ENCODE measurements at regions not wholly inside any gene's neighbourhood (a gene's known extent, or its start where the extent isn't known, plus 50 kb on each side); places are given as distances from the start of the nearest gene placed in this dataset.

DNA sequence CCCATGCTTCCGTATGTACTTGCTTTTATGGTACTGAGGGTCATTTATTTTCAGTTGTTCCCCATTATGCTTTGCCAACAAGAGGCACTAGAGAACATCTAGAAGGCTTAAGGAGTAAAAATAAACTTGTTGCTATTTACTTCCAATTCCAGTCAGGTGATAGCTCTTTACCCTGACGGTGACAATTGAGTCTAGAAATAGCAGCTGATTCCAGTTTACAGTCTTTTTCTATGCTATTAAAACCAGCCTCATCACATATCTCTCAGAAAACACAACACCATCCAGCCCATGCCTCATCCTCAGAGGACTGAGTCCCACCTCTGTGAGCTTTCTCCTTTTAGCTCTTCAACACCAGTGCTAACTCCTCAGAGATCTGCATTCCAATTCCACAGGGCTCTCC is 327.0 kb downstream of the GPD2 start:
- Histone ChIP-seq H3K4ac (ENCODE audit: low read depth, low read length) (no peak overlapping the region), H3K4me1 (ENCODE audit: control insufficient read depth, insufficient read depth, low read length) (no peaks in the 10 kb centered on the region), H2BK5ac (ENCODE audit: low read depth, low read length, poor library complexity, severe bottlenecking) (no peak overlapping the region), H3K56ac (ENCODE audit: extremely low read depth, insufficient read depth, low read length) (no peak overlapping the region), H2AFZ (replicated peaks; ENCODE audit: low read length, poor library complexity) (no peak overlapping the region), H3K4me2 (ENCODE audit: low read depth, low read length) (no peak overlapping the region), H4K20me1 (ENCODE audit: insufficient read depth, low read length) (no peaks in the 10 kb centered on the region), H2AK9ac (replicated peaks; ENCODE audit: low read depth, low read length, poor library complexity) (no peak overlapping the region), H3K79me1 (ENCODE audit: low read depth in 1 of 2, low read length in 2 of 2) (no peaks in the 10 kb centered on the region), H4K91ac (ENCODE audit: insufficient read depth, low read depth, low read length) (no peak overlapping the region), H3K27ac (ENCODE audit: insufficient read depth, low read length) (no peak overlapping the region), H3K9ac (ENCODE audit: low read depth, low read length) (no peak overlapping the region), H2BK120ac (ENCODE audit: low read depth, low read length) (no peak overlapping the region), H3K27me3 (ENCODE audit: control insufficient read depth, insufficient read depth, low read length) (no peaks in the 10 kb centered on the region), H4K8ac (ENCODE audit: low read depth in 2 of 2, low read length in 2 of 2) (no peak overlapping the region), H3K9me1 (ENCODE audit: insufficient read depth, low read length) (no peaks in the 10 kb centered on the region), H3K4me3 (ENCODE audit: insufficient read depth, low read depth, low read length) (no peak overlapping the region), H3K36me3 (ENCODE audit: control insufficient read depth, insufficient read depth, low read length) (no peaks in the 10 kb centered on the region), H2BK15ac (ENCODE audit: low read depth, low read length) (no peak overlapping the region), H3K23ac (ENCODE audit: low read depth, low read length) (no peak overlapping the region), H3K18ac (ENCODE audit: low read depth, low read length) (no peak overlapping the region), H4K5ac (ENCODE audit: low read depth, low read length) (no peak overlapping the region), H2BK20ac (ENCODE audit: low read depth, low read length) (no peak overlapping the region), H3K14ac (replicated peaks; ENCODE audit: low read depth, low read length) (no peak overlapping the region), H3K9me3 (ENCODE audit: control insufficient read depth, insufficient read depth, low read length) (no peaks in the 10 kb centered on the region), H2AK5ac (ENCODE audit: low read depth, low read length) (no peak overlapping the region)
- intact Hi-C loops (cut with micrococcal nuclease) (no loop called here), dilution Hi-C loops (cut with HindIII; ENCODE audit: low sequenced_read_pairs, unreplicated experiment) (no loop called here), in situ Hi-C loops (cut with MboI; ENCODE audit: low sequenced_read_pairs) (no loop called here)
- DNase-seq (no peak), ATAC-seq (ENCODE audit: low read depth) (no peak)
- no CpG with 5 or more reads among the region's 2 CpGs for WGBS, 2 experiments (ENCODE audit: extremely low coverage in 2 of 2, insufficient read length in 1 of 2)
- BruUV-seq (replicated peaks), result no TSS peak
- ChIA-PET CTCF (no interaction called here), POLR2A (ENCODE audit: unreplicated experiment) (no interaction called here)
- TF ChIP-seq POLR2A (IDR thresholded peaks at IDR 0.05; ENCODE audit: low read depth, low read length), result no peak

All from IMR-90 (cell line).